GM12891 (cell line): ENCODE measurements at regions not wholly inside any gene's neighbourhood (a gene's known extent, or its start where the extent isn't known, plus 50 kb on each side); places are given as distances from the start of the nearest gene placed in this dataset.

Source experiments
- POLR2A ChIP-seq: IDR thresholded peaks from 2 replicates; pipeline ENCODE4 v1.6.1; 2011; ENCODE audit warnings: low read depth, low read length, control low read depth
- POLR2AphosphoS5 ChIP-seq: IDR thresholded peaks from 2 replicates; pipeline ENCODE4 v1.6.1; 2011; ENCODE audit warnings: low read depth, low read length, control low read depth

GRCh38 chr9:81858657-81859430 is 69.4 kb upstream of the SPATA31D4 start:
- TF ChIP-seq POLR2AphosphoS5 (no peak), POLR2A (no peak)
